ENCODE measurements at regions not wholly inside any gene's neighbourhood (a gene's known extent, or its start where the extent isn't known, plus 50 kb on each side); places are given as distances from the start of the nearest gene placed in this dataset.
A peak's percentile ranks its signal among the peaks of the same experiment; 100 is the strongest.

GRCh38 chr2:122815120-122815519 is 1059.7 kb downstream of the TSN start:
- ATAC-seq (ENCODE audit: low FRiP score), result no peak
- TF ChIP-seq, protein P1, sequence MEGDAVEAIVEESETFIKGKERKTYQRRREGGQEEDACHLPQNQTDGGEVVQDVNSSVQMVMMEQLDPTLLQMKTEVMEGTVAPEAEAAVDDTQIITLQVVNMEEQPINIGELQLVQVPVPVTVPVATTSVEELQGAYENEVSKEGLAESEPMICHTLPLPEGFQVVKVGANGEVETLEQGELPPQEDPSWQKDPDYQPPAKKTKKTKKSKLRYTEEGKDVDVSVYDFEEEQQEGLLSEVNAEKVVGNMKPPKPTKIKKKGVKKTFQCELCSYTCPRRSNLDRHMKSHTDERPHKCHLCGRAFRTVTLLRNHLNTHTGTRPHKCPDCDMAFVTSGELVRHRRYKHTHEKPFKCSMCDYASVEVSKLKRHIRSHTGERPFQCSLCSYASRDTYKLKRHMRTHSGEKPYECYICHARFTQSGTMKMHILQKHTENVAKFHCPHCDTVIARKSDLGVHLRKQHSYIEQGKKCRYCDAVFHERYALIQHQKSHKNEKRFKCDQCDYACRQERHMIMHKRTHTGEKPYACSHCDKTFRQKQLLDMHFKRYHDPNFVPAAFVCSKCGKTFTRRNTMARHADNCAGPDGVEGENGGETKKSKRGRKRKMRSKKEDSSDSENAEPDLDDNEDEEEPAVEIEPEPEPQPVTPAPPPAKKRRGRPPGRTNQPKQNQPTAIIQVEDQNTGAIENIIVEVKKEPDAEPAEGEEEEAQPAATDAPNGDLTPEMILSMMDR (IDR thresholded peaks at IDR 0.05), result no peak
- DNase-seq (ENCODE audit: low spot score), result no peak

- no peak for ATAC-seq (ENCODE audit: low FRiP score)
- DNase-seq (ENCODE audit: low spot score), result no peak
- TF ChIP-seq, protein P1 (IDR thresholded peaks at IDR 0.05), result no peak
These were observed 1061.4 kb downstream of the TSN start for GRCh38 chr2:122816803-122817202.

DNA sequence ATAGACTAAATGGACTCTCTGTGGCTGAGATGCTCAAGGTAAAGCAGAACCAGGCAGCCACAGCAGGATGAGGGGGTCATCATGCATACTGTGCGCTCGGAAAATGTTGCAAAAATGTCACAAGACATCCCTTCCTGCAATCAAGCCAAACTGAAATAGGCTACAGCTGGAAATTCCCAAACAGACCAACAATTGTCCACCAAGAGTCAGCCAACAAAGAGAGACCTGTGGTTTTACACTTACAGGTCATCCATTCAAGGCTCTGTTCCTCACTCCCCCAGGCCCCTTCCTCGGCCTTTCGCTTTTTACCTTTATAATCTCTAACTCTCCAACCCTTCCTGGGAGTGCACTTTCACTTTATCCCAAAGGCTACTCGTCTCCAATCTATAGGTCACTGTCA is 1066.9 kb downstream of the TSN start:
- ATAC-seq (ENCODE audit: low FRiP score), result no peak
- TF ChIP-seq, protein P1 (IDR thresholded peaks at IDR 0.05), result no peak
- no peak for DNase-seq (ENCODE audit: low spot score)

DNA sequence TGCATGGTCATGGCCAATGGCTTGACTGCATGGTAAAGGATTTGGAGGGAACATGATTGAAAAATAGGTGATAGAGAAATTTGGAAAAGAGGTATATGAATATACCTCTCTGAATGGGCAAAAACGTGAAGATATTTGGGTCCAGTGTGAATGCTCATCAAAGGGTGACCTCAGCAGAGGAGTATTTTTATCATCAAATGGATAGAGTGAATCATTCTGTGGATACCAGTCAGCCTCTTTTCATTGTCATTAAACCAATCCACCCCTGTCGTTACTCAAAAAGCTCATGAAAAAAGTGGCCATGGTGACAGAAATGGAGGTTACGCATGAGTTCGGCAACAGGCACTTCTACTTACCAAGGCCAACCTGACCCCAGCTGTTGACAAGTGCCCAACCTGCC is 1074.7 kb downstream of the TSN start:
- ATAC-seq (ENCODE audit: low FRiP score), result no peak
- TF ChIP-seq, protein P1 (IDR thresholded peaks at IDR 0.05), result no peak
- DNase-seq (ENCODE audit: low spot score), result no peak

- TF ChIP-seq, protein P1 (IDR thresholded peaks at IDR 0.05), result no peak
- DNase-seq (ENCODE audit: low spot score) (no peak), ATAC-seq (ENCODE audit: low FRiP score) (no peak)
These were observed 1076.2 kb downstream of the TSN start for GRCh38 chr2:122831649-122832048.

DNA sequence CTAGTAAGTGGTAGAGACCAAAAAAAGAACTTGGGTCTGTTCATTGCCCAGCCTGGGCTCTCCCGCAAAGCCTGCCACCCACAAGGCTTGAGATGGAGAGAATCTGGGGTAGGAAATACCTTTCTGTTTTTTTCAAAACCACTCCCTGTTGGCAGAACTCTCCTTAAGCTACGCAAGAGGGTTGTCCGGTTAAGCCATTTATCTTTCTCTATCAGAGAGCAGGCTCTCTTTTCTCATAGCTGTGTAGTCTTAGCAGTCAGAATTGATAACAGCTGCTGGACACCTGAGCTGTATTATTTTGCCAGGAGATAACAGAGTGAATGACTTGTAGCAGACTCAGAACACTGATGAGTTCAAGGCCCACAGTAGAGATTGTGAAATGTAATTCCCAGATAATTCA is 1088.1 kb downstream of the TSN start:
- TF ChIP-seq, protein P1 (IDR thresholded peaks at IDR 0.05), result no peak
- ATAC-seq (ENCODE audit: low FRiP score) (peak; percentile 98), DNase-seq (ENCODE audit: low spot score) (no peak)

DNA sequence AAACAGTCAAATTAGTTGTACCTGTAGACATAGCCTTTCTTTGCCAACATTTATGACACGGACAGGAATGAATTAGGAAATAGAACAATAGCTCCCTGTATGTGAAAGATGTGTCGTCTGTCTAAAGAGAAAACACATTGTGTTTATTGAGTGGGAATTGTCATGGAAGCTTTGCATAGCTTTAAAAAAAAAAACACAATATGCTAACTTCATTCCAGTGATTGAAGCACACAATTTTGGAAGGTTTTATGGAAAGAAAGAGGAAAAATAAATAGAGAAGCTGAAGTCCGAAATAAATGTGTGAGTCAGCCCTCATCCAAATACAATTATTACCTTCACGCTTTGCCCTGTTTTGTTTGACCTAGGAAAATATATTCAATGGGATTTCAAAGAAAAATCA is 1095.7 kb downstream of the TSN start:
- ATAC-seq (ENCODE audit: low FRiP score) (no peak), DNase-seq (ENCODE audit: low spot score) (no peak)
- TF ChIP-seq, protein P1 (IDR thresholded peaks at IDR 0.05), result no peak

Measured in omental fat pad (tissue), 3 donors.